IMR-90 (cell line): ENCODE measurements at regions not wholly inside any gene's neighbourhood (a gene's known extent, or its start where the extent isn't known, plus 50 kb on each side); places are given as distances from the start of the nearest gene placed in this dataset.

ENCODE experiments used
- ATAC-seq: fragments of 200-7000 bp; cut with Tn5 transposase; 2 replicates; pipeline ENCODE4 v1.9.1; 2020; ENCODE audit warnings: low read depth, mild to moderate bottlenecking, moderate library complexity
- BruUV-seq: library from RNA; stranded (reverse); fragments of 400-500 nt; replicated peaks from 2 replicates; lab custom pipeline; 2021; lab: Mats Ljungman, UMichigan
- CTCF ChIA-PET: fragments of 300-600 bp; formaldehyde crosslinking; extraction: SDS; loops from one replicate; lab custom pipeline; 2021; ENCODE audit warnings: antibody characterized with exemption; lab: Yijun Ruan, JAX
- POLR2A ChIA-PET: fragments of 300-600 bp; sonication (Branson Sonifier 250); formaldehyde crosslinking; loops from one replicate; lab custom pipeline; 2022; ENCODE audit warnings: antibody characterized with exemption; ENCODE audit not compliant: unreplicated experiment; lab: Charles Lee
- DNase-seq: peaks from one replicate; pipeline ENCODE4 v3.0.0; 2013
- H2AFZ ChIP-seq: replicated peaks from 2 replicates; pipeline ENCODE3; 2013; ENCODE audit warnings: low read length, mild to moderate bottlenecking; ENCODE audit not compliant: poor library complexity
- H2AK5ac ChIP-seq: 2 replicates; pipeline ENCODE4 v1.6.1; 2013; ENCODE audit warnings: low read depth, low read length, inconsistent platforms
- H2AK9ac ChIP-seq: replicated peaks from 2 replicates; pipeline ENCODE3; 2013; ENCODE audit warnings: mild to moderate bottlenecking, low read depth, low read length, moderate library complexity; ENCODE audit not compliant: poor library complexity
- H2BK120ac ChIP-seq: 2 replicates; pipeline ENCODE4 v1.6.1; 2013; ENCODE audit warnings: low read depth, low read length, inconsistent platforms
- H2BK15ac ChIP-seq: 3 replicates; pipeline ENCODE4 v1.6.1; 2013; ENCODE audit warnings: low read depth, low read length, inconsistent platforms
- H2BK20ac ChIP-seq: 2 replicates; pipeline ENCODE4 v1.6.1; 2013; ENCODE audit warnings: low read depth, mild to moderate bottlenecking, inconsistent platforms, low read length, moderate library complexity
- H2BK5ac ChIP-seq: 2 replicates; pipeline ENCODE4 v1.6.1; 2013; ENCODE audit warnings: mild to moderate bottlenecking, low read depth, low read length, inconsistent platforms; ENCODE audit not compliant: poor library complexity, severe bottlenecking
- H3K14ac ChIP-seq: replicated peaks from 2 replicates; pipeline ENCODE4 v1.6.1; 2013; ENCODE audit warnings: low read depth, low read length, inconsistent platforms
- H3K18ac ChIP-seq: 2 replicates; pipeline ENCODE4 v1.6.1; 2013; ENCODE audit warnings: low read depth, low read length, control low read depth
- H3K23ac ChIP-seq: 2 replicates; pipeline ENCODE4 v1.6.1; 2013; ENCODE audit warnings: low read depth, low read length, inconsistent platforms
- H3K27ac ChIP-seq: 2 replicates; pipeline ENCODE4 v1.5.1; 2013; ENCODE audit warnings: mild to moderate bottlenecking, control low read depth, low read length; ENCODE audit not compliant: insufficient read depth
- H3K27me3 ChIP-seq: 2 replicates; pipeline ENCODE4 v1.6.1; 2013; ENCODE audit warnings: low read length; ENCODE audit not compliant: control insufficient read depth, insufficient read depth
- H3K36me3 ChIP-seq: 2 replicates; pipeline ENCODE4 v1.6.1; 2013; ENCODE audit warnings: low read length, mixed read lengths; ENCODE audit not compliant: control insufficient read depth, insufficient read depth
- H3K4ac ChIP-seq: 2 replicates; pipeline ENCODE4 v1.6.1; 2013; ENCODE audit warnings: low read depth, low read length, inconsistent platforms
- H3K4me1 ChIP-seq: 2 replicates; pipeline ENCODE4 v1.6.1; 2013; ENCODE audit warnings: low read length, mixed read lengths; ENCODE audit not compliant: control insufficient read depth, insufficient read depth
- H3K4me2 ChIP-seq: 2 replicates; pipeline ENCODE4 v1.6.1; 2013; ENCODE audit warnings: low read depth, mild to moderate bottlenecking, control low read depth, low read length, moderate library complexity
- H3K4me3 ChIP-seq: 2 replicates; pipeline ENCODE4 v1.5.1; 2013; ENCODE audit warnings: low read depth, mild to moderate bottlenecking, control low read depth, low read length, moderate library complexity; ENCODE audit not compliant: insufficient read depth
- H3K56ac ChIP-seq: 2 replicates; pipeline ENCODE4 v1.6.1; 2013; ENCODE audit warnings: low read length, inconsistent platforms; ENCODE audit not compliant: insufficient read depth; ENCODE audit errors: extremely low read depth
- H3K79me1 ChIP-seq, 2 experiments: 2 replicates each; pipeline ENCODE4 v1.6.1; 2013; ENCODE audit warnings: low read length in 2 of 2, inconsistent platforms in 1 of 2, low read depth in 1 of 2
- H3K9ac ChIP-seq: 2 replicates; pipeline ENCODE4 v1.6.1; 2013; ENCODE audit warnings: low read depth, low read length, control low read depth
- H3K9me1 ChIP-seq: 2 replicates; pipeline ENCODE4 v1.6.1; 2013; ENCODE audit warnings: low read length, inconsistent platforms; ENCODE audit not compliant: insufficient read depth
- H3K9me3 ChIP-seq: 2 replicates; pipeline ENCODE4 v1.6.1; 2013; ENCODE audit warnings: low read length; ENCODE audit not compliant: control insufficient read depth, insufficient read depth
- H4K20me1 ChIP-seq: 2 replicates; pipeline ENCODE4 v1.6.1; 2013; ENCODE audit warnings: low read length, inconsistent platforms; ENCODE audit not compliant: insufficient read depth
- H4K5ac ChIP-seq: 2 replicates; pipeline ENCODE4 v1.6.1; 2013; ENCODE audit warnings: mild to moderate bottlenecking, low read depth, low read length, control low read depth
- H4K8ac ChIP-seq, 2 experiments: 2 replicates each; pipeline ENCODE4 v1.6.1; 2013; ENCODE audit warnings: low read depth in 2 of 2, low read length in 2 of 2, control low read depth in 1 of 2, inconsistent platforms in 1 of 2
- H4K91ac ChIP-seq: 2 replicates; pipeline ENCODE4 v1.6.1; 2013; ENCODE audit warnings: low read depth, low read length, inconsistent platforms; ENCODE audit not compliant: insufficient read depth
- RFX5 ChIP-seq: IDR thresholded peaks from 2 replicates; pipeline ENCODE4 v1.8.0; 2012; ENCODE audit warnings: low read depth, mild to moderate bottlenecking, low read length, moderate library complexity
- USF2 ChIP-seq: fragments of 150-350 bp; IDR thresholded peaks from 2 replicates; pipeline ENCODE4 v1.6.1; 2017; ENCODE audit warnings: mild to moderate bottlenecking, antibody characterized with exemption, low read length, low read depth
- WGBS, 2 experiments: methylation state at CpG; one replicate each; pipeline versions ENCODE4 v1.1.5 to v1.1.7; 2013; ENCODE audit warnings: missing lambda C conversion rate in 2 of 2; ENCODE audit not compliant: insufficient read length in 1 of 2; ENCODE audit errors: extremely low coverage in 2 of 2; 5-methylcytosine and 5-hydroxymethylcytosine counted together
- dilution Hi-C: fragments of 300-500 bp; cut with HindIII; formaldehyde crosslinking; loops from one replicate; pipeline ENCODE4 v1.14.3; 2018; ENCODE audit warnings: low sequenced_read_pairs; ENCODE audit not compliant: unreplicated experiment
- in situ Hi-C: fragments of 300-500 bp; cut with MboI; formaldehyde crosslinking; loops from 3 replicates; pipeline ENCODE4 v1.14.3; 2019; ENCODE audit warnings: low sequenced_read_pairs, inconsistent platforms, mixed read lengths
- intact Hi-C: fragments of 100-400 bp; cut with micrococcal nuclease; formaldehyde crosslinking; loops from 2 replicates; pipeline ENCODE4 v1.10.0; 2022

DNA sequence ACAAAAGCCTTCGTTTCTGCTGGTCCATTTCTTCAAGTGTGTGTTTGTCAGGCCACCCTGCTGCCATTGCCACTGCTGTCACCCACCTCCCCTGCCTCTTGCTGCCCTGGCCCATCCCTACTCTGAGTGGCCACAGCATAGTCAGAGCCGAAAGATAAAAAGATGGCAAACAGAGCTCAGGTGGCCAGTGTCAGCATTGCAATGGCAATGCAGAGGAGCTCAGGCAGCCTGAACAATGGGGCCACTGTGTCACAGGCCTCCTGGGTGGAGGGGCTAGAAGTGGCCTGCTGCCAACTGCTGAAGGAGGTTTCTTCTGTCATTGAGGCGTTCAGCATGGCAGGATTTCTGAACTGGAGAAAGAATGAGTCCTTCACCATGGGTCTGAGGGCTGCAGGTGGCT is 137.1 kb downstream of the CSNK2A3 start:
- no peak overlapping the region for H2AFZ ChIP-seq
- H3K18ac ChIP-seq = no peak overlapping the region
- H3K23ac ChIP-seq = no peak overlapping the region
- H3K4me3 ChIP-seq = no peak overlapping the region
- TF ChIP-seq RFX5 = no peak
- no peak for TF ChIP-seq USF2
- no peak overlapping the region for H3K27ac ChIP-seq
- no peak overlapping the region for H2BK5ac ChIP-seq
- no peaks in the 10 kb centered on the region for H3K79me1 ChIP-seq
- H2AK5ac ChIP-seq = no peak overlapping the region
- no peaks in the 10 kb centered on the region for H3K4me1 ChIP-seq
- POLR2A ChIA-PET = no interaction called here
- H2AK9ac ChIP-seq = no peak overlapping the region
- ATAC-seq = no peak
- H3K27me3 ChIP-seq = peaks cover 53% of the 10 kb centered on the region
- BruUV-seq = no TSS peak
- no peak for DNase-seq
- H4K91ac ChIP-seq = no peak overlapping the region
- H3K56ac ChIP-seq = no peak overlapping the region
- H3K9me1 ChIP-seq = no peaks in the 10 kb centered on the region
- intact Hi-C loops (no loop called here), in situ Hi-C loops (no loop called here), dilution Hi-C loops (no loop called here)
- CTCF ChIA-PET = no interaction called here
- no CpG with 5 or more reads among the region's 3 CpGs for WGBS, 2 experiments
- no peak overlapping the region for H2BK15ac ChIP-seq
- H2BK20ac ChIP-seq = no peak overlapping the region
- no peak overlapping the region for H4K8ac ChIP-seq
- H2BK120ac ChIP-seq = no peak overlapping the region
- H3K9ac ChIP-seq = no peak overlapping the region
- H3K36me3 ChIP-seq = no peaks in the 10 kb centered on the region
- no peak overlapping the region for H3K4ac ChIP-seq
- no peak overlapping the region for H3K14ac ChIP-seq
- H4K20me1 ChIP-seq = no peaks in the 10 kb centered on the region
- H3K4me2 ChIP-seq = no peak overlapping the region
- no peaks in the 10 kb centered on the region for H3K9me3 ChIP-seq
- H4K5ac ChIP-seq = no peak overlapping the region
